CD14-positive monocyte (primary cell): ENCODE measurements at regions not wholly inside any gene's neighbourhood (a gene's known extent, or its start where the extent isn't known, plus 50 kb on each side); places are given as distances from the start of the nearest gene placed in this dataset.

Experiments used
- DNase-seq, 3 donors: peaks; one replicate each; pipeline ENCODE4 v3.0.0-alpha.2; 2011 to 2022
- H2AFZ ChIP-seq: 2 replicates; pipeline ENCODE4 v1.6.0; 2012; ENCODE audit warnings: mild to moderate bottlenecking, low read depth, low read length, inconsistent platforms; ENCODE audit not compliant: insufficient read depth, poor library complexity, severe bottlenecking
- H3K27ac ChIP-seq, 2 donors: 1 replicate in 1 of 2; 2 replicates in 1 of 2; pipeline ENCODE4 v1.5.1; 2012 to 2013; ENCODE audit warnings: low read length in 2 of 2, control low read depth in 1 of 2, inconsistent platforms in 1 of 2, low read depth in 1 of 2, mild to moderate bottlenecking in 1 of 2
- H3K27me3 ChIP-seq, 2 donors: one replicate each; pipeline versions ENCODE4 v1.6.0 to v1.6.1; 2011 to 2013; ENCODE audit warnings: low read length in 2 of 2; ENCODE audit not compliant: control insufficient read depth in 2 of 2, insufficient read depth in 2 of 2
- H3K36me3 ChIP-seq, 2 donors: replicated peaks in 1 of 2; 1 replicate in 1 of 2; 2 replicates in 1 of 2; pipeline versions ENCODE4 v1.5.1 to v1.6.1; 2012 to 2013; ENCODE audit warnings: low read length in 2 of 2, control low read depth in 1 of 2, inconsistent platforms in 1 of 2, mild to moderate bottlenecking in 1 of 2; ENCODE audit not compliant: insufficient read depth in 2 of 2, control insufficient read depth in 1 of 2
- H3K4me1 ChIP-seq, 2 donors: 1 replicate in 1 of 2; 2 replicates in 1 of 2; pipeline versions ENCODE4 v1.5.1 to v1.6.1; 2012 to 2013; ENCODE audit warnings: low read length in 2 of 2, control low read depth in 1 of 2, inconsistent platforms in 1 of 2, mild to moderate bottlenecking in 1 of 2, moderate library complexity in 1 of 2; ENCODE audit not compliant: insufficient read depth in 2 of 2, control insufficient read depth in 1 of 2
- H3K4me2 ChIP-seq: replicated peaks from 2 replicates; pipeline ENCODE3; 2012; ENCODE audit warnings: low read length, moderate library complexity, mild to moderate bottlenecking; ENCODE audit not compliant: poor library complexity, severe bottlenecking; ENCODE audit errors: extremely low read depth
- H3K4me3 ChIP-seq, 3 experiments: fragments of 200-600 bp in 1 of 3; sonication (generic) in 1 of 3; replicated peaks in 1 of 3; 1 replicate in 2 of 3; 2 replicates in 1 of 3; pipeline ENCODE4 v1.5.1; 2011 to 2013; ENCODE audit warnings: low read length in 3 of 3, mild to moderate bottlenecking in 3 of 3, control low read depth in 2 of 3, low read depth in 2 of 3, inconsistent platforms in 1 of 3, moderate library complexity in 1 of 3
- H3K79me2 ChIP-seq: 2 replicates; pipeline ENCODE4 v1.6.0; 2012; ENCODE audit warnings: mild to moderate bottlenecking, control low read depth, inconsistent platforms, low read length, moderate library complexity; ENCODE audit not compliant: insufficient read depth
- H3K9ac ChIP-seq: 2 replicates; pipeline ENCODE4 v1.6.0; 2017; ENCODE audit warnings: low read length, mild to moderate bottlenecking; ENCODE audit not compliant: insufficient read depth, poor library complexity, severe bottlenecking
- H3K9me3 ChIP-seq, 2 donors: replicated peaks in 1 of 2; 1 replicate in 1 of 2; 2 replicates in 1 of 2; pipeline versions ENCODE4 v1.5.1 to v1.6.1; 2012 to 2013; ENCODE audit warnings: low read length in 2 of 2, control low read depth in 1 of 2; ENCODE audit not compliant: control insufficient read depth in 1 of 2, insufficient read depth in 1 of 2
- H4K20me1 ChIP-seq: 2 replicates; pipeline ENCODE4 v1.6.0; 2012; ENCODE audit warnings: mild to moderate bottlenecking, low read length, control low read depth, moderate library complexity; ENCODE audit not compliant: insufficient read depth
- H3K27ac Mint-ChIP-seq, 7 donors: one replicate each; pipeline ENCODE4 v1.8.0; 2020; ENCODE audit warnings: mild to moderate bottlenecking in 7 of 7, mixed read lengths in 7 of 7, moderate library complexity in 6 of 7, inconsistent platforms in 2 of 7
- H3K27me3 Mint-ChIP-seq, 3 donors: one replicate each; pipeline ENCODE4 v1.8.0; 2021 to 2022; ENCODE audit warnings: low read depth in 3 of 3, mild to moderate bottlenecking in 3 of 3, mixed read lengths in 3 of 3, moderate library complexity in 3 of 3, inconsistent platforms in 1 of 3
- H3K36me3 Mint-ChIP-seq, 2 donors: one replicate each; pipeline ENCODE4 v1.8.0; 2020; ENCODE audit warnings: mixed read lengths in 2 of 2, inconsistent platforms in 1 of 2, mild to moderate bottlenecking in 1 of 2
- H3K4me1 Mint-ChIP-seq: one replicate; pipeline ENCODE4 v1.8.0; 2020; ENCODE audit warnings: mild to moderate bottlenecking, mixed read lengths
- H3K4me3 Mint-ChIP-seq, 2 donors: one replicate each; pipeline ENCODE4 v1.8.0; 2020; ENCODE audit warnings: mild to moderate bottlenecking in 2 of 2, mixed read lengths in 2 of 2, moderate library complexity in 1 of 2
- H3K9me3 Mint-ChIP-seq, 7 donors: one replicate each; pipeline ENCODE4 v1.8.0; 2020 to 2022; ENCODE audit warnings: mixed read lengths in 7 of 7, mild to moderate bottlenecking in 6 of 7, moderate library complexity in 6 of 7, inconsistent platforms in 2 of 7
- CTCF ChIP-seq: fragments of 200-600 bp; IDR thresholded peaks from one replicate; pipeline ENCODE4 v1.8.0; 2022; ENCODE audit warnings: antibody characterized with exemption, mild to moderate bottlenecking
- WGBS: methylation state at CpG from one replicate; pipeline ENCODE4 v1.1.5; 2013; ENCODE audit warnings: missing lambda C conversion rate; ENCODE audit not compliant: insufficient coverage; 5-methylcytosine and 5-hydroxymethylcytosine counted together
- intact Hi-C, 2 donors: fragments of 100-400 bp; cut with micrococcal nuclease; formaldehyde crosslinking; loops; one replicate each; pipeline versions ENCODE4 v1.15.0 to v1.15.1; 2023

- Histone ChIP-seq H3K9me3 (peaks cover 0 to 7% of the 10 kb centered on the region in 2 donors), H3K9ac (no peak overlapping the region), H3K4me1 (no peaks in the 10 kb centered on the region), H3K4me2 (no peak overlapping the region), H3K79me2 (no peaks in the 10 kb centered on the region), H3K36me3 (no peaks in the 10 kb centered on the region), H3K27me3 (no peaks in the 10 kb centered on the region), H3K27ac (no peak overlapping the region), H4K20me1 (no peaks in the 10 kb centered on the region), H3K4me3 (no peak overlapping the region), H2AFZ (no peak overlapping the region)
- 100% methylated on average over 1 of the region's 1 CpG for WGBS
- Mint-ChIP-seq H3K4me1 (no peaks in the 10 kb centered on the region), H3K9me3 (peaks cover 0 to 16% (median 5%) of the 10 kb centered on the region in 7 donors), H3K27me3 (peaks cover 0 to 2% (median 0%) of the 10 kb centered on the region in 3 donors), H3K4me3 (no peak overlapping the region), H3K36me3 (no peaks in the 10 kb centered on the region), H3K27ac (no peak overlapping the region)
- intact Hi-C loops = no loop called here
- no peak for TF ChIP-seq CTCF
- no peak for DNase-seq
These were observed 104.6 kb upstream of the PRKG2 start for GRCh38 chr4:81319657-81320056.

GRCh38 chr4:81314897-81315470 is 100.0 kb upstream of the PRKG2 start:
- no peaks in the 10 kb centered on the region for H3K9me3 ChIP-seq
- no peaks in the 10 kb centered on the region for H3K79me2 ChIP-seq
- no peaks in the 10 kb centered on the region for H3K27me3 ChIP-seq
- no CpG with 5 or more reads among the region's 3 CpGs for WGBS
- no peak overlapping the region for H2AFZ ChIP-seq
- H4K20me1 ChIP-seq = no peaks in the 10 kb centered on the region
- intact Hi-C loops = no loop called here
- H3K27ac ChIP-seq = no peak overlapping the region
- Mint-ChIP-seq H3K4me1 (no peaks in the 10 kb centered on the region), H3K27me3 (peaks cover 0 to 2% (median 0%) of the 10 kb centered on the region in 3 donors), H3K27ac (no peak overlapping the region), H3K36me3 (no peaks in the 10 kb centered on the region), H3K4me3 (no peak overlapping the region), H3K9me3 (peaks cover 0 to 3% (median 0%) of the 10 kb centered on the region in 7 donors)
- TF ChIP-seq CTCF = no peak
- no peak for DNase-seq
- no peaks in the 10 kb centered on the region for H3K4me1 ChIP-seq
- H3K4me2 ChIP-seq = no peak overlapping the region
- no peaks in the 10 kb centered on the region for H3K36me3 ChIP-seq
- H3K4me3 ChIP-seq = no peak overlapping the region
- H3K9ac ChIP-seq = no peak overlapping the region
